GF-D8 (cell line): ENCODE measurements at regions not wholly inside any gene's neighbourhood (a gene's known extent, or its start where the extent isn't known, plus 50 kb on each side); places are given as distances from the start of the nearest gene placed in this dataset.

ENCODE experiments used
- DNase-seq: peaks from one replicate; lab custom pipeline; 2025; lab: John Stamatoyannopoulos, UW

DNA sequence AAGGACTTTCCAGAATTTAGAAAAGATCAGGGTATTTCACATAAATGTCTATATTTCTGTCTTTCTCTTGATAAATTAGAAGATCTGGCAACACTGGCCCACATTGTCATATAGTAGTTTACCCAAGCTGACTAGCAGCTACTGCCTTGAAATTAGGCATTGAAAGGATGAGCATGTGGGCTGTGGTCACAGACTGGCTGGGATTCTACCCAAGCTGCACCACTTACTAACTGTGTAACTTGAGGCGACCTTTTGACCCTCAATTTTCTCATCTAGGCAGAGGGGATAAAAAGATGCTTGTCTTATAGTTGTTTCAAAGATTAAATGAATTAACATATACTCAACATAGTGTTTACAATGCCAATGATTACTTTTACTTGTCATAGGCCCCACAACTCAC lies 152.7 kb upstream of the BMP2 start:
- no peak for DNase-seq

DNA sequence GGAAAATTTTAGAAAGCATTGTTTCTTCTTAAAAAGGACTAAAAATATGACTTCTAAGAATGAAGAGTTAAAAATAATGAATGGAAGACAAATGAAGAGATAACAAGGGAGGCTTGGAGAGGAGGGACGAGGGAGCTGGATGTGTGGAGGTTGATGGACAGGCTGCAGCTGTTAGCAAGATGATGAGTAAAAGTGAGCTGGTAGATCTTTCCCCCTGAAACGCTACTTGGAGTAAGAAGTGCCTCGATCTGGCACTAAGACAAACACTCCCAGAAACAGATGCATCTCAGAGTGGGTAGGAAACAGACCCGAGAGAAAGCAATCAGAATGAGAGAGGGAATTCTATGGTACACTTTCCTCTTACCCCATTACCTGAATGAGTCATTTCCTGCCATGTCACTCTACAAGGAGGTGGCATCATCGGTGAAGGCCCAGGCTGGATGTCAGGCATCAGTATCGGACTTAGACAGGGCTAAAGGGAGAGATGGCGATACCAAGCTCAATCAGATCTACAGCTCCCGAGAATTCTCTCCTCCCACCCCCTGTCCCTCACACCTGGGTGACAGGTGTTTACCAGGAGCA lies 154.1 kb upstream of the BMP2 start:
- no peak for DNase-seq

DNA sequence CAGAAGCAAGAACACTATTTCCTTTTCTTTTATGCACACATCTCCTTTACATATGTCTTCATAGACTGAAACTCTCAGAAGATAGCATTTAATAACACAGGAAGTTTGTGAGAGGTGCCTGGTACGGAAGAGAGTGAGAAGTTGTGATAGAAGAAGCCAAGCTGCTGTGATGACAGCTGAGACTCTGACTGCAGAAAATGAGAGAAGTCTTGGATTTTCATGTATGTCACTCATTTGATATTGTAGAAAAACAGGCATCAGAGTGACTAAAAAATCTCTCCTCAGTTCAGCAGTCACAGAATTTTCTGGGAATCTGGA lies 154.9 kb upstream of the BMP2 start:
- no peak for DNase-seq

DNA sequence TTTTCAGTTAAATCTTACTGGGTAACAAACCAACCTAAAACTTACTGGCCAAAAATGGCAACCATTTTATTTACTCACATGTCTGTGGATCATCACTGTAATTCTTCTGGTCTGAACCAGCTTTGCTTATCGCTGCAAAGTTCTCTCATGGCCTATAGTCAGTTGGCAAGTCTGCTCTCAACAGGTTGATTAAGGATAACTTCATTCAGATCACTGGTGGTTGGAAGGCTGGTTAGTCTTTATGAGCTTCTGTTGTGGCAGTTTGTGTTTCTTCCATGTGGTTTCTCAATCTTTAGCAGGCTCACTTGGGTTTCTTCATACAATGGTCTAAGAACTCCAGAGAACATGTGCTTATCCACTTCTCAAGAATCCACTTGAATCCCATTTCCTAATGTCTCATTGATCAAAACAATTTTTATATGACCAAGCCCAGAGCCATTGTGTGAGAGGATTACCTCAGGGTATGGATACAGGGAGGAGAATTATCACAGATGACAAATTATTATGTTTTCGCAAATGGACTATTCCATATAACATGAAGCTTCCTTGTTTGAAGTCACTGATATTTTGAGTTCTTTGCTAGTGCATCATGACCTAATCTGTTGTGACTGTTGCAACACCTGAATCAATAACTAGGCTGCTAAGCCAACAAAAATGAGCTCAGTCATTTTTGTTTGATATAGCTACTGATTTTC lies 155.4 kb upstream of the BMP2 start:
- no peak for DNase-seq

DNA sequence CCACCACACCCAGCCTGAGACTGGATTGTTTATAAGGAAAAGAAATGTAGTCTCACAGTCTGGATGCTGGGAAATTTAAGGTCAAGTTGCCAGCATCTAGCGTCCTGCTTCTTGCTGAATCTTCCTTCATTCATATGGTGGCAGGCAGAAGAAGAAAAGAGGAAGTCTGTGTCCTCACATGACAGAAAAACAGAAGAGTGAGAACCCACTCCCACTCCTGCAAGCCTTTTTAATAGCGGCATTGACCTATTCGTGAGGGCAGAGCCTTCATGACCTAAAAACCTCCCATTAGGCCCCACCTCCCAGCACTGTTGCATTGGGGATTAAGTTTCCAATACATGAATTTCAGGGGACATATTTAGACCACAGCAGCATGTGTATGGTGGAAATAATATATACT lies 160.8 kb upstream of the BMP2 start:
- DNase-seq, result no peak

DNA sequence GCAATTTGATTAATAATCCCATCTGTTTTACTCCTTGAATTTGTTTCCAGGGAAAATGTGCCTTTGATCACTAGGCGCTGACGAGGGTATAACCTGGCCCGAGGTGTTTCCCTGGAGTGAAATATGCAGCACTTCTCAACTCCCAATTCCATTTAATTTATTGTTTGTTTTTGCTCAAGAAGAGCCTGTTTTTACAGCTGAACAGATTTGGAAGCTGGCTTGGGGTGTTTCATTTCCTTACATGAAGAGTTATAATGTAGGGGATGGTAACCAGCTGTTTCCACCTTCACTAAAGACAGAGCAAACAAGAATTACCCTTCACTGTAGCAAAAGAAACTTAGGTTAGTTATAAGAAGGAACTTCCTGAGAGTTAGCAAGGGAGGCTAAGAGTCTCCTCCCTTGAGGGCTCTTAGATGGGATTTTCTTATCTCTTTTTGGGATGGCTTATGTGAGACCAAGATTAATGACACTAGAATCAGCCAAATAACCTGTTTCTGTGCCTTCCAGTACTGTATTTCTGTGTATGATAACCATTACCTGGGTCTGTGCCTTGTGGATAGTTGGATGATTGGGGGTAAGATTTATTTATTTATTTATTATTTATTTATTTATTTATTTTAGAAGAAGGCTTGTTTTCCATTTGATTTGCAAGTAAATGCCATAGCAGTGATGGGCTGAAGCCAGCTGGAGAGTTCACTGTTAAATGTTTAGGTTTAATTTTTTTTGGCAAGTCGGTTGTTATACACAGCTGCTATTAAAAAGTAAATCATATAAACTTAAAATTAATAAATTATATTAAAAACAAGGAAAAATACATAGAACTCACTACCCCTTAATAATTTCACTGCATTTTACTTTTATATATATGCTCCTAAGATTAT lies 162.2 kb upstream of the BMP2 start:
- no peak for DNase-seq

DNA sequence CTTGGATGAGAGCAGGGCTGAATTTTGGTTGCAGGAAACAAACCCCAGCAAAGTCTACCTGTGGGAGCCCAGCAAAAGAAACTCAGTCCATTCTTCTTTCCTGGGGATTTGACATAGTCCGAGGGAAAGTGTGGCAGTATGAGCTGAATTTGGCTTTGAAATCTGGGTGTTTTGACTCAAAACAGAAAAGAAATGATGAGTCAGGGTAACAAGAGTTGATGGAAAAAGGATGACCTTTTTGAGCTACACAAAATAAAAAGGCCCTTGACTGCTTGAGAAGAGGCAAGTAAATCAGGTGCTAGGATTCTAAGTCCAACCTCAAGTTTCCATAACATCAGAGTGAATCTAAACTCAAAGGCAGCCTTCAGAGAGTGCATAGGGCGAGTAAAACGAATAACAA lies 163.3 kb upstream of the BMP2 start:
- no peak for DNase-seq

DNA sequence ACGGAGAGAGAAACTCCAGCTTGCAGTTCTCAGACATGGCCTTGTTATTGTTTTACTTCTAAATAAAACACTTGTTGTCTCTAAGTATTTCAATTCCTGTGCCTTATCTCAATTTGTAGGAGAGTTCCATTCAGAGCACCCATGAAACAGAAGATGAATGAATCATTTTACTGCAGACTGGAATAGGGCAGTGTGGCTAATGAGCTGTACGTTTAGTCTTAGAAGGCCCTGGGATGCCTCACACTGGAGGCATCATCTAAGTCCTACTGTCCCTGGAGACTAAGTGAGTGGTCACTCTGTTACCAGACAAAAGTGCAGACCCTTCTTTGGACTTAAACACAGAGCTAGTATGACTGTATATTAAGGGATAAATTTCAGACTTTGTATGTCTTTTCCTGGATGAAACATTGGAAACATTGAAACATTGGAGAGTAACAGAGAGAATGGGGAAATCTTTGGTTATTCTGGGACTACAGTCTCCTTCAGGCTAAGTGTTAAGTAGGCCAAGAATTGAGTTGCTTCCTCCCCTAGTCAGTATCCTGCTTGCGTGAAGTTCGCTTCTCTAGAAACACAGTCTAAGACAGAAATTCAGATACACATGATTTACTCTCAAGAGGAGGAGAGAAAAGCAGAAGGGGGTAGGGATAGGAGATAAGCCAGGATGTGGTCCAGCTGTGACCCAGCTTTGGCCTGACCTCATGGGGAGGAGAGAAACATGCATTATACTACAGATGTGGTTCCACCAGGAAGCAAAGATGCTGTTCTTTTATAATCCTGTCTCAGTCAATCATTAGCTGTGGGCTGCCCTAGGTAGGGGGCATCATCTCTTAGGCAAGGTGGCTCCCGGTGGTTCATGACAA lies 167.4 kb upstream of the BMP2 start:
- DNase-seq, result no peak

DNA sequence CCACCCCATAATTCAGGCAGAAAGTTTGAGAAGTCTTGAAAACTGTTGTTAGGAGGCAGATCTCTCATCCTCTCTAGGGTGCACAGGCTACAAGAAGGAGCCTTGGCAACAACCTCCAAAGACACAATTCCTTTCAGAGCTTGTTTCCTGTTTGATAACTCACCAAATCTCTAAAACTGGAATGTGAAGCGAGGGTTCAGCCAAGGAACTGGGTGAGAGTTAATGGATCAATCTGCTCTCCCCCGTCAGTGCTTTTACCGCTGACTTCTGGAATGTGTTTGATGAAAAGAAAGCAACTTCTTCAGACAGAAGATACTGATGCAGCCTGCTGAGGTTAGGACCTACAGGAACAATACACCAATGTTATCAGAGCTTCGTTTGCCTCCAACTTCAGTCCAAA lies 171.8 kb upstream of the BMP2 start:
- no peak for DNase-seq

DNA sequence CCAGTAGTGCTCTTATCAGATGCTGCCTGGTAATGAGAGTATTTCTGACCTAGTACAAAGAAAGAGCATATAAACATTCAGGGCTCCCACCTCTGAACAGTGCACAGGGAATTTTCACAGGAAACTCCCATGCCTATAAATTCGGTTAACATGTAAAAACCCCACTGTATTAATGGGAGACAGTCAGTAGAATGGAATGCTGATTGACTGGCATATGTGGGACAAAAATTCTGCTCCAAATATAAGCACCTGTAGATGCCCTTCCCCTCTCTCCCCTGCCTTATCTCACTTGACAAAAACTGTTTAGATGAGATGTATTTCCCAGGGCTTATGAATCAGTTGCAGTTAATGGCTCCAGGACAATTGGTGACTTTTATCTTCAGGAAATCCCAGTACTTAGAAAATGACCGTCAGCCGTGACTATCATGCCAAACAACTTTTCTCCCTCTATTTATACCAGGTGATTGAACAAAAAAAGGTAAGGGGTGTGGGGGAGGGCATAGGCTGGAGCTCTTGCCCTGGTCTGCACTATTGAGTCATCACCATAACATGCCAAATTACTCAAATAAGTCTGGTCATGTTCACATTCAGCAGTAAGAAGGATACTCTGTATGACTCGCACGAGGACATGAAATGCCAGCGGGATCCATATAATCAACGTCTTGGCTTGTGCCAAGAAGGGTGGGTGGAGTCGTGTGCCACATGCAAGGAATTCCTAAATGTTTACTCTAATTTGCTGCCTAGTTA lies 176.4 kb upstream of the BMP2 start:
- DNase-seq, result no peak

DNA sequence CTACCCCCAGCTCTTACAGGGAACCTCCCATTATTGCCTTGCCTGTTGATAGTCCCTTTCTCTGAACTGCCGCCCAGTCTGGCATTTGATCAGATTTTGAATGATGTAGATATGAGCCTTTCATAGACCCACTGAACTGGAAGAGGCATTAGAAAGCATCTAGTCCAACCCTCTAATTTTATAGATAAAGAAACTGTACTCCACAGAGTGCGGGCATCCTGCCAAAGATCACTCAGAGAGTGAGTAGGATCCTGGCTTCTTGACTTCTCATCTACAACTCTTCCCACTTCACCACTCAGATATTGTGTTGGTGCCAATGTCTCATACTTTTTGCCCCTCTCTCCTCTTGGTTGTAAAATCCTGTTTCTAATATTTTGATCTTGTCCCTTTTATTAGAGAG lies 179.2 kb upstream of the BMP2 start:
- no peak for DNase-seq

DNA sequence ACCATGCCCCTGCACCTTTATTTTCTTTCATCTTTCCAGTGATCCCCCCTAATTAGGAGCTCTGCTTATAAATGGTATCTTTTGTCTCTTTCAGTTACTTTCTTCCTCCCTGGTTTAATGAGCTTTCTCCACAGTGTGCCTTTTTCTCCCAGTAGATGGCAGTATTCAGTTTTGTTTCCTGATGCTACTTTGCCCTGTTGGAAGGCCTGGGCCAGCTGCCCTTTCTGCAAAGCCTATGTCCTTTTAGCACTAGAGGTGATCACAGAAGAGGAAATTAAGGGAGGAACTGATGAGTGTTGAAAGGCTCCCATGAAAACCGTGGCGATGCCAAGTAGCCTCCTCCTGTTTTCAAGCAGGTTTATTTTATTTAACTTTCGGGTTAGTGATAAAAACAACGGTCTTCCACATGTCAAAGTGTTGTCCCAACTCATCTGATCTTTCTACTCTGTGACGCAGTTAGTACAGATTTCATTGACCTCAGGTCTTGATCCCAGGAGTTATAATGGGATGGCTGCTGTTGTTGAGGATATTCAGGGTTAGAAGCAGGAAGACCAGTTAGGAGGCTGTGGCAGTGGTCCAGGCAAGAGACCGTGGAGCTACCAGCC lies 184.2 kb upstream of the BMP2 start:
- no peak for DNase-seq

DNA sequence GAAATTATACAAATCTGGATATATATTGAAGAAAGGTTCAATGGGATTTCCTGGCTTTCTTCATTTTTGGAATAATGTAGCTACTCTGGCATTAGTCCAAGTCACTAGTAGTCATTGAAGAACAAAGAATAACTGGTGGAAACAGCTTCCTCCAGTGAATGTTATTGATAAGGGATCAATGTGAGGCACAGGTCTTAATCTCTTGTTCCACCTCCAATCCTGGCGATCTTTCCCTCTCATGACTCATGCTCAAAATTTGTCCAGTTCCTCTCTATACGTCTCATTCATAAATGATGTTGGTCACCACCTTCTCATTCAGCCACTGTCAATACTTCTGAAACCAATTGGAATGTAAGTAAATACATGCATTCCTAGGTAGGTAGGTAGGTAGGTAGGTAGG lies 185.0 kb upstream of the BMP2 start:
- no peak for DNase-seq

DNA sequence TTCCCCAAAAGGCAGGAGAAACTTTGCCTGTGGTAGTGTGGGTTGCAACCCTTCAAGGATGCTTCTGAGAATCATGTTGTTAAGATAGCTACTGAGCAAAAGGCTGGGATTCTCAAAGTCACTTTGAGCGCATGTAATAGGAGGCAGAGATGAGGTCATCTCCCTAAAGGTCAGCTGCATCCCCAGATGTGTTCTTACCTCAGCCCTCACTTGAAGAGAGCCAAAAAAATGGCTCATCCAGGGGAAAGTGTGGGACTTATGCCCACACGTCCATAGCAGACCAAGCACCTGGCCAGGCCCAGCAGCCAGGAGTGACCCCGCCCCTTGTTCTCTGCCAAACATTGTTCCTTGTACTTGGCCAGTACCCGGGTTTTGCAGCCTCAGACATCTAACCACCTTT lies 187.0 kb upstream of the BMP2 start:
- no peak for DNase-seq

DNA sequence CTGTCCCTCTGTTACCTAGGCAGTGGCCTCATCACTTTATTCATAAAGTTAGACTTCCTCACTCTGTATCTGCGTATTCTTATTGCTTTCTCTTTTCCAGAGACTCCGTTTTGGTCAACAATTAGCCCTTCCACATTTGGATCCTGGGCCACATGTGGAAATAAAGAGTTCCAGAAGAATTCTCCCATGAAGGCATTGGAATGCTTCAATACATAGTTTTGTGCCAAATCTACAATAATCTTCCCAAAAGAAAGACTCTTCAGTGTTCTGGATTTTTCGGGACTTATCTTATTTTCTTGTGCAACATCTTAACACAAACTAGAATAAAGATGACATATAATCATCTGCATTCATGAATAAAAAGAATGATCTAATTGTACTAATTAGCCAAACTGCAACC lies 187.7 kb upstream of the BMP2 start:
- DNase-seq, result no peak

DNA sequence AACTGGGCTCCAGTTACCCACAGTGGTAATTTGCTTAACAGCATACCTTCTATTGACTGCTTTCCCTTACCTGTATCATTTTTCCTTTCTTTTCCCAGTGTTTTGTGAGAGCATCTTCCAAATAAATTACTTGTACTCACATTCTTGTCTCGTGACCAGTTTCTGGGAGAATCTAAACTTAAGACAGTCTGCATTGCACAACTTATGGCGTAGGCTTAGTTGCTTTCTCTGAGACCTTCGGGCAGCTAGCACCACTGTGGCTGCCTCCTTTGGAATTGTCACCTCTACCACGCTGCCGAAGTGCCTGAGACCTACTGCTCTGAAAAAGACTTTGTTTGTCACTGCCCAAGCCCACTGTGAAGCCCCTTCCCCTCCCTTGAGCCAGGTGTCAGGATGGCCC lies 188.1 kb upstream of the BMP2 start:
- DNase-seq, result no peak

DNA sequence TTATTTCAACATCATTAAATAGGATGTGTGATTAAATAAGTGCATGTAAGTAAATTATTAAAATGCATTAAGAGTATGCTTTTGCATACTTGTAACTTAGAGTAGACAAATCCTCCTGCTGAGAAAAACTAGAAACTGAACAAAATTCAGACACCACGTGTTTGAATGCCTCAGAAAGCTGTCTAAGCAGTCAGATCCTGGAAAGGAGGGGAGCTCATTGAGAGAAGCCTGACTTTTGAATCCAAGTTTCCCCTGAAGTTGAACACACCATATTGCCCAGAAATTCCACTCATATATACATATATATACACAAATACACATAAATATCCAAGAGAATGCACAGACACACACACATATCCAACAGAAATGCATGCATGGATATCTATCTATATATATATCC lies 190.0 kb upstream of the BMP2 start:
- no peak for DNase-seq

DNA sequence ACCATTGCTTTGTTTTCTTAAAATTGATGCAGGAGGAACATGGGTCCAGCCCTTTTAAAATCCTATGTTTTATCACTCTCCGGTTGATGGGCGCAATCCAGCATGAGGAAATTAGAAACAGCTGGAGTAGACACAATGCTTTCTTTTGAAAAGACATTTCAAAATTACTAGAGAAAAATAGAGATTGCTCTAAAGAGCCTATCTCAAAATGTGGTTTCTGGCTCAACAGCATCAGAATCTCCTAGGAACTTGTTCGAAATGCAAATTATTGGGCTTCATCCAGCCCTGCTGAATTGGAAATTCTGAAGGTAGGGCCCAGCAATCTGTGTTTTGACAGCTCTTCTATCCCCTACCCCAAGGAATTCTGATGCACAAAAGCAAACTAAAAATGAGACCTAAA lies 190.8 kb upstream of the BMP2 start:
- DNase-seq, result no peak

DNA sequence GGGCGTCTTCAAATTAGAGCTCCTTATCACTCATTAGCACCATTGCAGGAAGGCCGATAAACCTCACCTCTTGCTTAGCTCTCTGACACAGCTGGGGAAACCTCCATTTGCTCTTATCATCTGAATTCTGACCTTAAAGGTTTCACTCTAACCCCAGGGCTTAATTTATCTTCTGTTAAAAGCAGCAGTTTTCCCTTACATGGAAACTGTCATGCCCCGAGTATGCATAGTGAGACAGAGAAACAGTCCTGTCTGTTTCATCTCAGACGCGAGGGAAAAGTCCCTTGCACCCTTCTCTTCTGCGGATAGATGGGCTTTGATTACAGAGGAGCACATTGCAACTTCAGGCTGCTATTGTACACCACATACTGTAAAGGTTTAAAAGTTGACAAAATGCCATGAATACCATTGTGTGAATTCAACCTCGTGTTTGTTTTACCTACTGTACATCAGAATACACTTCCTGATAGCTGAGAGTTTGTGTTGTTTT lies 191.5 kb upstream of the BMP2 start:
- no peak for DNase-seq

DNA sequence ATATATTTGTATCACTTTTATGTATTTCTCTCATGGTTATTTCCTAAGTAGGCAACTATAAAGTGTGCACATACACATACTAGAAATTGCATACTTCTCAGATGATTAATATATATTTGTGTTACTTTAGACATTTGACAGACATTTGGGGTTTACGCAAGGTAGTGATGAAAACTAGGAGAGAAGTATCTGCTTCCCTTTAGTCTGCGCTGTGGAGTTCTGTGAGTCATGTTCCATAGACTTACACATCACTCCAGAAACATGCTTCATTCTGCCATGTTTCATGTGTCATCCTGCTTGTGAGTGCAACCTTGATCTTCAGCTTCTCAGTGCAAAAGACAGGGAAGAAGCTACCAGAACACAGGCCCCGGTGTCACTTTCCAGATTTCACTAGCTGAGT lies 200.7 kb upstream of the BMP2 start:
- no peak for DNase-seq

DNA sequence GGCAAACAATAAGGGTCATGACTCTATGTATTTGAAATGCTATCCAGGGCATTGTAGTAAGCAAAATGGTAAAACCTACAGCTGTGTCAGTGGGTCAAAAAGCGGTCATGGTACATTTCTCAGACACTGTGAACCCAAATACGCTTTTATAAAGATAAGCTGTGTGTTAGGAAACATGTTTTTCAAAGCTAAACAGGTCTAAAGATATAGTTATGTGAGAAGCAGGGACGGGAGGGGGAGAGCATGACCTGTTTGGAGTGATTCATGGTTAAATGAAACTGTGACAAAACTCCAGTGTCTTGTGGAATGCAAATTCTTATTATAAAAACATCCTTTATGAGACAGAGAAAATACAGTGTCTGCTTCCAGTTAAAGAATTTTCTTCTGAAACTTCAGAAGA lies 205.4 kb upstream of the BMP2 start:
- DNase-seq, result no peak
